Tibial nerve (tissue), 3 donors: ENCODE measurements at regions not wholly inside any gene's neighbourhood (a gene's known extent, or its start where the extent isn't known, plus 50 kb on each side); places are given as distances from the start of the nearest gene placed in this dataset.

Experiments used
- CTCF ChIP-seq, 5 experiments: fragments of 200-600 bp in 3 of 5; fragments of 450-650 bp in 2 of 5; sonication (generic) in 3 of 5; IDR thresholded peaks; one replicate each; pipeline ENCODE4 v1.5.1; 2016 to 2019; ENCODE audit warnings: antibody characterized with exemption in 5 of 5, mild to moderate bottlenecking in 3 of 5, moderate library complexity in 2 of 5
- POLR2A ChIP-seq, 2 donors: fragments of 450-650 bp; IDR thresholded peaks; one replicate each; pipeline ENCODE4 v1.6.1; 2017; ENCODE audit warnings: antibody characterized with exemption in 2 of 2, mild to moderate bottlenecking in 2 of 2, moderate library complexity in 2 of 2

GRCh38 chr9:27864644-27865438, 291.6 kb upstream of the C9orf72 start:
- TF ChIP-seq POLR2A (IDR thresholded peaks at IDR 0.05) (no peak), CTCF (IDR thresholded peaks at IDR 0.05) (no peak)
